GM19240 (cell line): ENCODE measurements at regions not wholly inside any gene's neighbourhood (a gene's known extent, or its start where the extent isn't known, plus 50 kb on each side); places are given as distances from the start of the nearest gene placed in this dataset.
"Not testable (repeated sequence)": the region's sequence is repeated elsewhere in the genome, so short reads cannot be mapped to it uniquely, and the experiment has no call there.

ENCODE experiments used
- DNase-seq: peaks from one replicate; pipeline ENCODE4 v3.0.0; 2011; ENCODE audit warnings: low spot score; ENCODE audit not compliant: insufficient read length

DNA sequence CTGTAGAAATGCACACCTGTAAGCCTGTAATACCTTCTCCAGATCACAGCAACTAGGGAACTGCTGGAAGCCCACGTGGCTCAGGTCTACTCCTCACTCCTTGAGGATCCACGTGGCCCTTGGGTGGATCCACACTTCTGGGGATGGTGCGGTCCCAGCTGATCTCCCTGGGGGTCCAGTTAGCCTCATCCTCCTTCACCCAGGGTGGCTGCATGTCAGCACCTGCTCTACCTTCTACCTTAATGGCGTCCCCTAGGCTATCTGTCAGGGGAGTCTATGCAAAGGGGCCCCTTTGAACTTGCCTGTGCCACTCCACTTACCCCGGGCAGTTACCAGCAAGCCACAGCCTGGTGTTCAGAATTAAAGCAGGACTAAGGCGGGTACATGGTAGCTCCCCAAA, 284.7 kb downstream of the MYCN start:
- DNase-seq = no peak

DNA sequence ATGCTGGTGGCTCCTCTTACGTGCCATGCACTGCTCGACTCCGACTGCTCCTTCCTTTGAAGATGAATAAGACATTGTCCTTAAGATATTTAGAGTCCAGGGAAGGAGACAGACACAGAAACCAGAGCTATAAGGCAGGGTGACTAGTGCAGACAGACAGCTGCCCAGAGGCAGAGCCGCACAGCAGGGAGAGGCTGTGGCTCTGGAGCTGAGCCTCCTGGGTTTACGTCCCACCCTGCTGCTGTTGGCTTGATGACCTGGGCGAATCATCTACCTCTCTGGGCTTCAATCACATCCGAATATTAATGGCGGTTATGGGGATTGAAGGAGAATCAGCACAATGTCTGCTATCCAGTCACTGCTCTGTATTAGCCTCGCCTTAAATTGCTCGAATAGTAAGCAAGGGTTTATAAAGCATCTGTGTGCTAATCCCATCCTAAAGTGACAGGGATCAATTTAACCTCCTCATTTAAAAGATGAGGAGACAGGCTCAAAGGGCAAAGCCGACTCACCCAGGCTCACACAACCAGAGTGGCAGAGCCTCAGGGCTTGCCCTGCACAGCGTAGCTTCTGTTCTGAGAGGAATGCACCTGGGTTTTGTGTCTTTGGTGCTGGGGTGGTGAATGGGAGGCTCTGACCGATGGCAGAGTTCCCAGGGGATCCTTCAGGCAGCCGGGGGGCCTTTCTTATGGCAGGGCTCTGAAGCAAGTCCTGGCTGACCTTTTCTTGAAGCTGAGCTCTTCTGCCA, 284.1 kb downstream of the MYCN start:
- DNase-seq = no peak

DNA sequence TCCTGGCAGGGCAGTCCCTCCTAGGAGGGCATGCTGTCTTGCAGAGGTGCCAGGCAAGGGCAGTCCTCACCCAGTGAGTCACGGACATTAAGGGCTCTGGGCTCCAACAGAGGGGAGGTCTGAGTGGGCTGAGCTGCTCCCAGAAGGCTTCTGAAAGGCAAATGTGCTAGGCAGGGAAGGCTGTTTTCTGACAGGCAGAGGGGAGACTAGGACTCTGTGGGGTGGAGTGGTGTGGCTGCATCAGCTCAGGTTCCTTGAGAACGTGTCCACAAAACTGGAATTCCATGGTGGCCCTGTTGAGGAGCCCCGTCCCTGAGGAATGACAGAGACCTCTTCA, 283.5 kb downstream of the MYCN start:
- DNase-seq = no peak

DNA sequence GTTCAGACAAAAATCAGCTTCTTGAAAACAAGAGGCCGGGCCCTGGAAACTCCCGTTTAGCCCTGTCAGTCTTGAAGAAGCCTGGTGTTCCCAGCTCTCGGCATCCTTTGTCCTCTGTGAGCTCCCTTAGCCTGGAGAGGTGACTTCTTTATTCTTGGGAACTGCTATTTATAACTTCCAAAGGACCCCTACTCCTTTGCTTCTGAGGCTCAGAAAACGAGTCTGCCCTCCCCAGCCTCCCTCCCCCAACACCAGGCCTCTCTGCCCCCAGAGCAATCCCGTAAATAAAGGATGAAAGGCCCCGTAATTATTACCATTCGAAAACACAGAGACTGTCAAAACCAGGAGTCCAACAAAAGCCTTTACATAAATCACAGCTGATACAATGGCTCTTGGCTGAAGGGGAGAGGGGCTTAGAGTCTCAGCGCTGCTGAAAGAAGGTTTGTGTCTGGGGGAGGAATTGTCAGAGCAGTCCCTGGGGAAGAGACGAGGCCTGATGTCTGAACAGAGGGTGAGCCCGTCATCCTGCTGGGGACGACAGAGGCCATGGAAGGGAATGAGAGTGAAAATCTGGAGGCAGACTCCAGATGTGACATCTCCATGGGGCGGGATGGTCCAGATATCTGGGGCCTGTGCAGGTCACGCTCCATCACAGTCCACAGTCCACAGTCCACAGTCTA, 283.0 kb downstream of the MYCN start:
- no peak for DNase-seq

DNA sequence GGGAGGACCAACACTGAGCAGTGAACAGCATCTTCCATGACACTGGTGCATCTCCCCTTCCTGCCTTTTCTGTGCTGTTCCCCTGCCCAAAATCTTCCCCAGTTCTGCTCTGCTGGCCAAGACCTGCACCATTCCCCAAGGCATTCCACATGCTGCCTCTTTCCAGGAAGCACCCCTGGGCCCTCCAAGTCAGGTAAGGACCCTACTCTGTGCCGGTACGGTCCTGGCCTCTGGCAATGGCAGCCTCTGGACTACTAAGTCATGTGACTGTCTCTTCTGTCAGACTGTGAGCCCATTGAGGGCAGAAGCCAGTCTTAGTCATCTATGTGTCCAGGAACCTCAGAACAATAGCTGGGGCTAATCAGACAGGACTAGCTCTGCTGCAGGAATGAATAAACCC, 282.0 kb downstream of the MYCN start:
- DNase-seq = no peak

DNA sequence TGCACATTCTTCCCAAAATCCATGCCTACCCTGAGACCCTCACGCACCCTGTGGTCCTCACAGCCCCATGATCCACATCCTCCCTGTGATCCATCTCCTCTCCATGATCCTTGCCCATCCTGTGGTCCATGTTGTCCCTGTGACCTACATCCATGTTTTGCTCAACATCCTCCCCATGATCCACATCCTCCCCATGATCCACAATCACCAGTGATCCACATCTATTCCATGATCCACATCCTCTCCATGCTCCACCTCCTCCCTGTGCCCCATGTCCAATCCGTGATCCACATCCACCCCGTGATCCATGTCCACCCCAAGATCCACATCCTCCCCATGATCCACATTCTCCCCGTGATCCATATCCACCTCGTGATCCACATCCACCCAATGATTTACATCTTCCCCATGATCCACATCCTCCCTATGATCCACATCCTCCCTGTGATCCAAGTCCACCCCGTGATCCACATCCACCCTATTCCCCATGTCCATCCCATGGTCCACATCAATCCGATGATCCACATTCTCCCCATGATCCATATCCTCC, 281.2 kb downstream of the MYCN start:
- no peak for DNase-seq

DNA sequence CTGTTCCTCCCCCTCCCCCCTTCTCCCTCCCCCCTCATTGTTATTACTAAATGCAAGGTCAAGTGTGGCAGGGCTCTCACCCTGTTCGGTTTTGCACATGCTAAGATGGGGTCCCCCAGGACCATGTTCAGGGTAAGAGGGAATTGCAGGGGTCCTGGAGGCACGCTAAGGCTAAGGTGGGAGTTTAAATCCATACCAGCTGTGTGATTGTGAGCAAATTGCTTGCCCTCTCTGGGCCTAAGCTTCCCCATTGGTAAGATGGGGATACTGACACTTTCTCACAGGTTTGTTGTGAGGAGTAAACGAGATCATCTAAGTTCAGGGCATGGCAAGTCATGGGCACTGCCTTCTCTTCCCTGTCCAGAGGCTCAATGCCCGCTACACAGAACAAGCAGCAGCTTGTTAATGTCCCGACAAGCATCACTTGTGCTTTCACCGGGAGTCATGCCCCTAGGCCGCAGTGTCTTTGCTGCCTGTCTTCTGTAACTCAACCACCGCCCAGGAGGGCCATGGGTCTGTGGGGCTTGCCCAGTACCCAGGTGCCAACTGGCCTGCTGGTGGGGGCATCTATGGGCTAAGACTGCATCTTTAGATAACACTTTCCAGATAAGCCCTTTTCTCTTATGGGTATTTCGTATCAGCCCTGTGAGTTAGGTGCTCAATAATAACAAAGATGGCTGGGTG, 279.1 kb downstream of the MYCN start:
- no peak for DNase-seq

DNA sequence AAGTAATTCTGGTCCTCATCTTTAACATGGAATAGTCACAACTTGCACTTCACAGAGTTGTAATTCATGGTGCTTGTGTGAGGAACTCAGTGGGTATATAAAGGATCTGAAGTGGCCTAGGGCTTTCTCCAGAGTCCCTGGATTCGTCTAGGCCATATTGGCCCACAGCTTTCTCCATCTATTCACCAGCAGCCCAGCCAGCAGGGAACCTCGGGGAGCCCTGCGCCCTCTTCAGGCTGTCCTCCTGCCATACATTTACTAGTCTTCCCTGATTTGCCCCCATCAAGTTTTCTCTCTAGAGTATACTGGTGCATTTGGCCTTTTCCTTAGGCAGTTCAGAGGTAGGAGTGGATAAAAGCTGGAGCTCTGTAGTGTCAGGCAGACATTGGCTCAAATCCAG, 278.3 kb downstream of the MYCN start:
- DNase-seq = no peak

DNA sequence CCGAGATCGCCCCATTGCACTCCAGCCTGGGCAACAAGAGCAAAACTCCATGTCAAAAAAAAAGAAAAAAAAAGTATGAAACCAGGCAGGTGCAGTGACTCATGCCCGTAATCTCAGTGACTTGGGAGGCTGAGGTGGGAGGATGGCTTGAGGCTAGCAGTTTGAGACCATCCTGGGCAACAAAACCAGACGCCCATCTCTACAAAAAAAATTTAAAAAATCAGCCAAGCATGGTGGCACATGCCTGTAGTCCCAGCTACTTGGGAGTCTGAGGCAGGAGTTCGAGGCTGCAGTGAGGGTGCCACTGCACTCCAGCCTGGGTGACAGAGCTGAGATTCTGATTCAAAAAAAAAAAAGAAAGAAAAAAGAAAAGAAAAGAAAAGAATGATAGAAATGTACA, 277.8 kb downstream of the MYCN start:
- DNase-seq = no peak

DNA sequence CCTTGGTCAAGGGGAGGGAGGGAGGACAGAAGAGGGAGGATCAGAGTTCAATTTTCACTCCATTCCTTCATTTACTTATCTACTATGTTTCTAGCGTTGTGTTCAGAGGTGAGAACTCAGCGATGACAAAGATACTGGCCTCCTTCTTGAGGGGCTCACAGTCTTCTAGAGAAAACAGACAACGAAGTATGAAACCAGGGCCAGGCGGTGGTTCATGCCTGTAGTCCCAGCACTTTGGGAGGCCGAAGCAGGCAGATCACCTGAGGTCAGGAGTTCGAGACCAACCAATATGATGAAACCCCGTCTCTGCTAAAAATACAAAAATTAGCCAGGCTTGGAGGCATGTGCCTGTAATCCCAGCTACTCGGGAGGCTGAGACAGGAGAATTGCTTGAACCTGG, 277.4 kb downstream of the MYCN start:
- not testable (repeated sequence) for DNase-seq

DNA sequence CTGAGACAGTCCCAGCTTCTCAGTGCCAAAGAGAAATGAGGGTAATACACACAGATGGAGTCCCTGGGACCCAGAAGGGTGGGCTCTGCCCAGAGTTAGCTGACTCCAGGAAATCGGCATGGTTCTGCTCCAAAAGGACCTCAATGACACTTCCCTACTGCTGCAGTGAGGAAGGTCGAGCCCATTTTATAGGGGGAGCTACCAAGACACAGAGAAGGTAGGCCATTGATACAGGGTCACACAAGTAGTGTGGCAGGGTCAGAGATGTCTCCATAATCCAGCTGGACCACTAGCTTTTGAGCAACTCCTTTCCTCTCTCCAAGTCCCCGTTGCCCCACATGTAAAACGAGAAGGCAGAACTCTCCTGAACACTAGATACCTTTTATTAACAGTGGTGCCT, 276.9 kb downstream of the MYCN start:
- DNase-seq = no peak

DNA sequence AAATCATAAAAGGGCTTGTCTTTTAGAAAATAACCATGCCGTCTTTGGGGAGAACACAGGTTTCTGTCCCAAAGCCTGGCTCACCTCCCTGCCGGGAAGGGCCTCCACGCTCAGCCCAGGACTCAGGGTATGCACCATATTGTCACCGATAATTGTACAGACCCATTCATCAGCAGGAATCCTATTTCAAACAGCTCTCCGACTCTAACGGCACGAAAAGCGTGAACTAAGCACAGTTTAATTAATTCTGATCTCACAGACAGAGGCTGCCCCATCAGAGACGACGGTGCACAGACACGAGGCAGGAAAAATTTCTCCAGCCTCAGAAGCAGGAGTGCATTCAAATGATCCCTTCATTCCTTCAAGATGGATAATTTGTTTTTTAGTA, 276.2 kb downstream of the MYCN start:
- DNase-seq = no peak

DNA sequence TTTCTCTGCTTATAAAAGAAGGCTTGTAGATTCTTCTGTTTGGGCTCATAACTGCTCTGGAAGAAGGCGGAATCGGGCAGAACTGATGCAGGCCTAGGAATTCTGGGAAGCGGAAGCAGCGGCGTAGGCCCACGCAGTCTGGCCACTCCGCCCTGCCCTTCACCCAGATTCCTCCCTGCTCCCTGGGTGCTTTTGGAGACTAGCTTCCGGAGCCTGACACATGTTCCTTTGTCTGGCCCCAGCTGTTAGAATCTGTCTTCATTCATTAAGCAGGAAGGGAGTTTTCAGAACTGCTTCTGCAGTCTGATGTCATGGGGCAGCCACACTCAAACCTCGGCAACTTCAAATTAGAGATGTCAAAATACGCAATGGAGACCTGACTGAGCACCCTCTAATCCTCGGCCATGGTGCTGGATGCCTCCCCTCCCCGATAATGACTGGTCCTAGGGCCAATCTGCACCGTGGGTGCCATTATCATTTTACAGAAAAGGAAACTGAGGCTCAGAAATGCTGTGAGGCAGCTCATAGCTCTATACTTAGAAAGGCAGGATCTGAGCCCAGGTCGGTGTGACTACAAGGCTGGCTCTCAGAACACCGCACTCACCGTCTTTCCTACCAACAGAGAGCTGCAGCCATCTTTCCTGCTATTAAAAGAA, 275.7 kb downstream of the MYCN start:
- DNase-seq = no peak

DNA sequence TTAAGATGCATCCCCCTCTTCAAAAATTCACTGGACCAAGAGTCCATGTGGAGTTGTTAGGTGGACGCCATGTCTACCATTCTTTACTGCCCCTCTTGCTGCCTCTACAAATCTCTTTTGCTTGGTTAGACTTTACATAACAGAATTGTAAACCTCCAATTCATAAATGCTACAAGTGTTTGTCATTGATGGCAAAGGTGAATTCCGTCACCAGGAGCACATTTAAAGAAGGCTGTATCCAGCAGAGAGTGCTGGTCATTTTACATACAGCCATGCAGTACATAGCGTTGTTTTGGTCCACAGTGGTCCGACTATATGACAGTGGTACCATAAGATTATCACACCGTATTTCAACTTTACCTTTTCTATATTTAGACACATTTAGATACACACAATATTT, 274.5 kb downstream of the MYCN start:
- DNase-seq = no peak

DNA sequence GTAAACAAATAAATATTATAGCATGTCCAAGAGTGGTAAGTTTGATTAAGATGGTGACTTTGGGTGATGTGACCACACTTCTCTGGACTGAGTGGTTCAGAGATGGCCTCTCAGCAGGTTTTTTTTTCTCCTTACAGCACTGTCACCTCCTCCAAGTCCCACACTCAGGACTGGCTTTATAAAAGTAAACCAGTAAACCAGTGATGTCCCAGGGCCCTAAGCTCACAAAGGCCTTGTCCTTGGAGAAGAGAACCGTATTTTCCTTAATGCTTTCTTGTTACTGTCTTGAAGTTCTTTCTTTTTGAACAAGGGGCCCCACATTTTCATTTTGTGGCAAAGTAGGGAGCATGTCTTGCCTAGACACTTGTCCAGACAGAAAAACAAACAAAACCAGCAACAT, 274.0 kb downstream of the MYCN start:
- no peak for DNase-seq

DNA sequence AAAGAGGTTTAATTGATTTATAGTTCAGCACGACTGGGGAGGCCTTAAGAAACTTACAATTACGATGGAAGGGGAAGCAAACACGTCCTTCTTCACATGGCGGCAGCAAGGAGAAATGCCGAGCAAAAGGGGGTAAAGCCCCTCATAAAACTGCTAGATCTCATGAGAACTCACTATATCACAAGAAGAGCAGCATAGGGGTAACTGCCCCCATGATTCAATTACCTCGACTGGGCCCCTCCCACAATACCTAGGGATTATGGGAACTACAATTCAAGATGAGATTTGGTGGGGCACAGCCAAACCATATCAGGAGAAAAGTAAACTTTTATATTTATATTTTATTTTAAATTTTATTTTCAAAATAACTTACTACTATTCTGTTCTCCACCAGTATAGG, 272.0 kb downstream of the MYCN start:
- no peak for DNase-seq

DNA sequence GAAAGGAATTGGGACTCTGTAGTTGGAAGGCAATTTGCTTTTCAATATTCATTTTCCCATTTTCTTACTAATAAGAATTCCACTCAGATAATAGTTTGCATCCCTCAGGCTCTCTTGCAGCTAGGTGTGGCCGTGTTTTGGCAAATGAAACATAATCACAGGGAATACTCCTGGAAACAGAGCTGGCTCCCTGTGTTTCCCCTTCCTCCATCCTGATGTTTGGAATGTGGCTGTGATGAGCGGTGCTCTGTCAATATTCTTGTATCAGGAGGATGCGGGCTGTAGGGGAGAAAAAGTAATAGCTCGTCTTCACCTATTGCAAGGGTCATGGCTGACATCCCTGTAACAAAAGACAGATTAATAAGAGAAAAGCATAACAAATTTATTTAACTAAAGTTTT, 271.0 kb downstream of the MYCN start:
- DNase-seq = no peak

DNA sequence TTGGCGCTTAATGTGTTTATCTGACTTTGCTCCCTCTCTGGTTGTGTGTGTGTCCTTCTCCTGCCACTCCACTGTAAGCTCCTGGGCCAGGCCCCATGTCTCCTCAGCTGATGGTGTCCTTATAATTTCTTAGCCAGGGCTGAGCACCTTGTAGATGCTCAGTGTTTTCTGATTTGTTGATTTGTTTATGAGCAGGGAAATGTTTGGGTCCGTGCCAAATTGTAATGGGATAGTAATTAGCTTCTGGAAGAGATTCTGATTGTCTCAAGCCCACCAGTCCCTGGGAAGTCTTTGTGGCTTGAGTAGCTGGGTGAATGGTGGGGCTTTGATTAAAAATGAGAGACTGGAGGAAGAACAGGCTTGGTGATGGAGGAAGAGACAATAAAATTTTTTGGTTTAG, 270.5 kb downstream of the MYCN start:
- no peak for DNase-seq

DNA sequence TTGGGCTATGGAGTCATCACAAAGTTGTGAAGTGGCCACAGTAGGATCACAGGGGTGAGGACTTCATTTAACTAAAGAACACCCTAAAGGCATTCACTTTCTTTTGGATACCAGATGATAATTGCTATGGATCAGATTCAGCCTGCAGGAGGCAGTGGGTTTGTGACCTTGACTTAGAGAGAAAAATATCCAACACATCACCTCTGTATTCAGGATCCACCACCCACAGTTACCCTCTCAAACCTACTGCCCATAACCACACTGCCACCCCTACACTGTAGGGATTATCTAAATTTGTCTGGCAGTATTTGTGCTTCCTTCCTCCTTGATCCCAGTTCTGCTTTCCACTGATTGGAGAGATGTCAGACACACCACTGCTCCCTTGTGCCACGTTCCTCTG, 269.4 kb downstream of the MYCN start:
- no peak for DNase-seq

DNA sequence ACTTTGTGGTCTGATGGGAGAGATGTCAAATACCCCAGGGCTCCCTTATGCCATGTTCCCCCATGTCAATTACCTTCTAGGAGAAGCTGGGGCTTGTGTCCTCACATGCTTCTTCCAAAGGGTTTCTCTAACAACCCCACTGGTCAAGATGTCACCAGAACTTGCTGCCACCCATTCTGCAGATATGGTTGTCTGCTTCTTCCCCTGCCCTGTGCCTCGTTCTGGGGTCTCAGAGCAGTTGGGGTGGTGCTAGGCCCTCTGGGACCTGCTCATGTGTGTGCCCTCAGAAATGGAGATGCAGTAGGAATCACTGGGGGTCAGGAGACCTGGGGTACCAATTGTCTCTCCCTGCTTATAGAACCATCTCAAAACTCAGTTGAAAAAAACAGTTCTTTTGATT, 268.6 kb downstream of the MYCN start:
- DNase-seq = no peak

DNA sequence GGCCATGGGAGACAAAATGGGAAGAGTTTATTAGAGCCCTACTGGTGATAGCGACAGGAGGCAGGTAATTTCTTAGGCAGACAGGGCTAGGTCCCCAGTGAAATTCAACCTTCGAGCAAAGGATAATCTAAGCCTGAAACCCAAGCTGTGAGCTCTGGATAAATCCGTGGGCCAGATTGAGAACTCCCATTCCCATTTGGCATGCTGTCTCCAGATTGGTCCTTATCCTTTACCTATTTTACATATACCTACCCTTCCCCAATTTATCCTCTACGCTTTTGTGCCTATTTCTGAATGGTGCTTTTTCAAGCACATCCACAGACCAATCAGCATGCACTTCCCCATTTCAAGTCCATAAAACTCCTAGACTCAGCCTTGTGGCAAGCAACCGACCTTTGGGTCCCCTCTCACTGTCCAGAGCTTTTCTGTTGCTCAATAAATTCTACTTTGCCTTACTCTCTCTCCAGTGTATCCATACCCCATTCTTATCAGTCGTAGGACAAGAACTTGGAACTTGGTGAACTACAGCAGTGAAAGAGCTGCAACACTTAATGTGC, 268.0 kb downstream of the MYCN start:
- DNase-seq = no peak

DNA sequence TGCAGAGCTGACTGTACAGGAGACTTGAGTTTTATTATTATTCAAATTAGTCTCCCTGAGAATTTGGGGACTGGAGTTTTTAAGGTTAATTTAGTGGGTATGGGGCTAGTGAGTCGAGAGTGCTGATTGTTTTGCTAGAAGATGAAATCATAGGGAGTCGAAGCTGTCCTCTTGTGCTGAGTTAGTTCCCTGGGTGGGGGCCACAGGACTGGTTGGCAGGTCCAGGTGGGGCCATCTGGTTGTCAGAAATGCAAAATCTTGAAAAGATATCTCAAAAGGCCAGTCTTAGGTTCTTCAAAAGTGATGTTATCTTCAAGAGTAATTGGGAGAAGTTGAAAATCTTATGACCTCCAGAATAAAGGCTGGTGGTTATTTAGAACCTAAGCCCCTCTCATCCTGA, 267.3 kb downstream of the MYCN start:
- DNase-seq = no peak
